Endodermal cell (in vitro differentiated cells): ENCODE measurements at regions not wholly inside any gene's neighbourhood (a gene's known extent, or its start where the extent isn't known, plus 50 kb on each side); places are given as distances from the start of the nearest gene placed in this dataset.

Experiments
- DNase-seq: peaks from one replicate; pipeline ENCODE4 v3.0.0-alpha.2; 2017
- H3K27ac ChIP-seq: 2 replicates; pipeline ENCODE4 v1.5.1; 2013; ENCODE audit warnings: mild to moderate bottlenecking, low read depth, low read length, moderate library complexity
- H3K27me3 ChIP-seq: 2 replicates; pipeline ENCODE4 v1.6.1; 2013; ENCODE audit warnings: mild to moderate bottlenecking, low read length, moderate library complexity; ENCODE audit not compliant: insufficient read depth, control insufficient read depth, poor library complexity, severe bottlenecking
- H3K36me3 ChIP-seq: 2 replicates; pipeline ENCODE4 v1.7.0; 2013; ENCODE audit warnings: mild to moderate bottlenecking, low read length, moderate library complexity; ENCODE audit not compliant: control insufficient read depth, insufficient read depth
- H3K4me1 ChIP-seq: one replicate; pipeline ENCODE4 v1.7.0; 2013; ENCODE audit warnings: low read length; ENCODE audit not compliant: control insufficient read depth, insufficient read depth
- H3K4me3 ChIP-seq: 2 replicates; pipeline ENCODE4 v1.5.1; 2013; ENCODE audit warnings: mild to moderate bottlenecking, low read length, moderate library complexity
- H3K9ac ChIP-seq: 2 replicates; pipeline ENCODE4 v1.6.1; 2013; ENCODE audit warnings: mild to moderate bottlenecking, low read length, moderate library complexity; ENCODE audit not compliant: poor library complexity, severe bottlenecking; ENCODE audit errors: extremely low read depth
- H3K9me3 ChIP-seq: 2 replicates; pipeline ENCODE4 v1.6.1; 2013; ENCODE audit warnings: mild to moderate bottlenecking, low read length, moderate library complexity; ENCODE audit not compliant: control insufficient read depth
- H3K27ac Mint-ChIP-seq: 2 replicates; pipeline ENCODE4 v1.8.0; 2020; ENCODE audit warnings: mixed read lengths
- H3K27me3 Mint-ChIP-seq: 2 replicates; pipeline ENCODE4 v1.8.0; 2021; ENCODE audit warnings: mild to moderate bottlenecking, mixed read lengths; ENCODE audit not compliant: insufficient read depth
- H3K36me3 Mint-ChIP-seq: 2 replicates; pipeline ENCODE4 v1.8.0; 2020; ENCODE audit warnings: low read depth, mixed read lengths
- H3K4me1 Mint-ChIP-seq: 2 replicates; pipeline ENCODE4 v1.8.0; 2020; ENCODE audit warnings: mixed read lengths
- H3K4me3 Mint-ChIP-seq: 2 replicates; pipeline ENCODE4 v1.8.0; 2020; ENCODE audit warnings: mild to moderate bottlenecking, moderate library complexity, mixed read lengths
- H3K9me3 Mint-ChIP-seq: 2 replicates; pipeline ENCODE4 v1.8.0; 2020; ENCODE audit warnings: mild to moderate bottlenecking, mixed read lengths
- CTCF ChIP-seq: fragments of 200-600 bp; sonication (generic); conservative IDR thresholded peaks from 2 replicates; pipeline ENCODE4 v1.5.0; 2021; ENCODE audit warnings: antibody characterized with exemption, mild to moderate bottlenecking
- WGBS, 2 experiments: methylation state at CpG; one replicate each; pipeline versions ENCODE4 v1.1.5 to v1.1.7; 2013; ENCODE audit warnings: missing lambda C conversion rate in 2 of 2, mixed read lengths in 1 of 2; ENCODE audit not compliant: insufficient coverage in 1 of 2, insufficient read length in 1 of 2; 5-methylcytosine and 5-hydroxymethylcytosine counted together

GRCh38 chr11:27200779-27201453 is 160.3 kb downstream of the BBOX1 start:
- Histone ChIP-seq H3K9me3 (no peaks in the 10 kb centered on the region), H3K27me3 (no peaks in the 10 kb centered on the region), H3K27ac (no peak overlapping the region), H3K4me3 (no peak overlapping the region), H3K4me1 (peaks cover 18% of the 10 kb centered on the region), H3K36me3 (no peaks in the 10 kb centered on the region), H3K9ac (no peak overlapping the region)
- no peak overlapping the region for H3K4me3 Mint-ChIP-seq
- H3K27ac Mint-ChIP-seq, result peak overlapping the region; percentile 77
- TF ChIP-seq CTCF, result no peak
- peaks cover 21% of the 10 kb centered on the region for H3K36me3 Mint-ChIP-seq
- peaks cover 36% of the 10 kb centered on the region for H3K4me1 Mint-ChIP-seq
- H3K9me3 Mint-ChIP-seq, result no peaks in the 10 kb centered on the region
- DNase-seq, result no peak
- WGBS, 2 experiments, result 100% methylated on average over 1 of the region's 1 CpG
- H3K27me3 Mint-ChIP-seq, result no peaks in the 10 kb centered on the region

- Histone ChIP-seq H3K4me3 (no peak overlapping the region), H3K4me1 (peaks cover 7% of the 10 kb centered on the region), H3K36me3 (no peaks in the 10 kb centered on the region), H3K9ac (no peak overlapping the region), H3K27ac (no peak overlapping the region), H3K9me3 (no peaks in the 10 kb centered on the region), H3K27me3 (no peaks in the 10 kb centered on the region)
- H3K27me3 Mint-ChIP-seq, result no peaks in the 10 kb centered on the region
- peaks cover 34% of the 10 kb centered on the region for H3K4me1 Mint-ChIP-seq
- WGBS, 2 experiments, result 61 to 72% methylated on average over 3 to 6 of the region's 6 CpGs
- peak; percentile 30 for DNase-seq
- H3K36me3 Mint-ChIP-seq, result peaks cover 11% of the 10 kb centered on the region
- H3K9me3 Mint-ChIP-seq, result no peaks in the 10 kb centered on the region
- H3K27ac Mint-ChIP-seq, result no peak overlapping the region
- H3K4me3 Mint-ChIP-seq, result no peak overlapping the region
- no peak for TF ChIP-seq CTCF
These were observed 155.7 kb downstream of the BBOX1 start for GRCh38 chr11:27196203-27196897.

DNA sequence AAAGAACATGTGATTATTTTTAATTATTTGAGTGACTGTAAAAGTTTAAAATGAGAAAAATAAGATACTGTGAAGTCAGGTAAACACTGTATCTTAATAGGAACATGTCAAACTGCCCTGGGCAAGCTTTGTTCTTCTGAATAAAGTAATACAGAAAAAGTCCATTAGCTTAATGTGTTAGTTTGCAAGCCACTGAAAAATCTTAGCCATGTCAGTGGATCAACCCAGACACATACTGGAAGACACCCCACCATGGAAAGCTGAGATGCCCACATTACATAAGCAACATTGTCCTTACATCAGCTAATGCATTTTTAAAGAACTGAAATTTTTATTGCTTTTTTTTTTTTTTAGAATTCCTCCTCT is 155.2 kb downstream of the BBOX1 start:
- Mint-ChIP-seq H3K27me3 (no peaks in the 10 kb centered on the region), H3K27ac (no peak overlapping the region), H3K9me3 (no peaks in the 10 kb centered on the region), H3K4me3 (no peak overlapping the region), H3K36me3 (peaks cover 9% of the 10 kb centered on the region), H3K4me1 (peaks cover 30% of the 10 kb centered on the region)
- TF ChIP-seq CTCF, result no peak
- Histone ChIP-seq H3K9me3 (no peaks in the 10 kb centered on the region), H3K4me3 (no peak overlapping the region), H3K36me3 (no peaks in the 10 kb centered on the region), H3K27ac (no peak overlapping the region), H3K9ac (no peak overlapping the region), H3K27me3 (no peaks in the 10 kb centered on the region), H3K4me1 (peaks cover 5% of the 10 kb centered on the region)
- DNase-seq, result no peak
